AG04450 (cell line): ENCODE measurements at regions not wholly inside any gene's neighbourhood (a gene's known extent, or its start where the extent isn't known, plus 50 kb on each side); places are given as distances from the start of the nearest gene placed in this dataset.
"Not testable (repeated sequence)": the region's sequence is repeated elsewhere in the genome, so short reads cannot be mapped to it uniquely, and the experiment has no call there.

ENCODE experiments used
- CTCF ChIA-PET: fragments of 300-600, 350-600 bp; formaldehyde crosslinking; extraction: SDS; loops from one replicate; lab custom pipeline; 2022; ENCODE audit warnings: antibody characterized with exemption, inconsistent platforms; lab: Charles Lee
- POLR2A ChIA-PET: fragments of 350-600 bp; formaldehyde crosslinking; extraction: SDS; loops from one replicate; lab custom pipeline; 2021; ENCODE audit warnings: antibody characterized with exemption, inconsistent platforms; lab: Yijun Ruan, JAX
- DNase-seq: peaks from one replicate; pipeline ENCODE4 v3.0.0-alpha.2; 2011; ENCODE audit warnings: low read depth, low spot score
- H3K27ac ChIP-seq: one replicate; pipeline ENCODE4 v1.5.1; 2012; ENCODE audit warnings: low read depth, low read length, control low read depth
- H3K27me3 ChIP-seq: one replicate; pipeline ENCODE4 v1.6.0; 2012; ENCODE audit warnings: low read length; ENCODE audit not compliant: control insufficient read depth, insufficient read depth
- H3K4me3 ChIP-seq: 2 replicates; pipeline ENCODE4 v1.5.1; 2011; ENCODE audit warnings: mild to moderate bottlenecking, low read depth, low read length, control low read depth
- H3K9me3 ChIP-seq: 2 replicates; pipeline ENCODE4 v1.5.1; 2012; ENCODE audit warnings: low read length; ENCODE audit not compliant: control insufficient read depth, insufficient read depth
- TF ChIP-seq, protein P1 (sequence below): IDR thresholded peaks from 2 replicates; pipeline ENCODE4 v1.5.1; 2011; ENCODE audit warnings: low read depth, low read length, control low read depth, inconsistent platforms

DNA sequence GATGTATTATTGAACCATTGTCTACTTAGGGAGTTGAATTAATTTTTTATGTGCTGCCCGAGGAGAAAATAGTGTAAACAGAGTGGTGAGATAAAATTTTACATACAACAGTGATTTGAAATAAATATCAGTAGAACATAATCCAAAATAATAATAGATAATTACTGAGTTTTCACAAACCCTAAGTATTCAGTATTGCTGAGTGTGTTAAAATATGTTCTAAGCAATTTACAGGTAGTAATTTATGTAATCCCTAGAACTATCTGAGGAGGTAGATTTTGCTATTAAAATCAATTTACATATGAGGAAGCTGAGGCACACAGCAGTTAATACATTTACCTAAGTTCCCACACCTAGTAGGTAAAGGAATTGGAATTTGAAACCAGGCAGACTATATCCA, 134.7 kb upstream of the FAT1 start:
- CTCF ChIA-PET, result no interaction called here
- POLR2A ChIA-PET, result no interaction called here
- no peaks in the 10 kb centered on the region for H3K27me3 ChIP-seq
- no peak overlapping the region for H3K27ac ChIP-seq
- H3K4me3 ChIP-seq, result no peak overlapping the region
- no peak for DNase-seq
- no peaks in the 10 kb centered on the region for H3K9me3 ChIP-seq
- TF ChIP-seq, protein P1, sequence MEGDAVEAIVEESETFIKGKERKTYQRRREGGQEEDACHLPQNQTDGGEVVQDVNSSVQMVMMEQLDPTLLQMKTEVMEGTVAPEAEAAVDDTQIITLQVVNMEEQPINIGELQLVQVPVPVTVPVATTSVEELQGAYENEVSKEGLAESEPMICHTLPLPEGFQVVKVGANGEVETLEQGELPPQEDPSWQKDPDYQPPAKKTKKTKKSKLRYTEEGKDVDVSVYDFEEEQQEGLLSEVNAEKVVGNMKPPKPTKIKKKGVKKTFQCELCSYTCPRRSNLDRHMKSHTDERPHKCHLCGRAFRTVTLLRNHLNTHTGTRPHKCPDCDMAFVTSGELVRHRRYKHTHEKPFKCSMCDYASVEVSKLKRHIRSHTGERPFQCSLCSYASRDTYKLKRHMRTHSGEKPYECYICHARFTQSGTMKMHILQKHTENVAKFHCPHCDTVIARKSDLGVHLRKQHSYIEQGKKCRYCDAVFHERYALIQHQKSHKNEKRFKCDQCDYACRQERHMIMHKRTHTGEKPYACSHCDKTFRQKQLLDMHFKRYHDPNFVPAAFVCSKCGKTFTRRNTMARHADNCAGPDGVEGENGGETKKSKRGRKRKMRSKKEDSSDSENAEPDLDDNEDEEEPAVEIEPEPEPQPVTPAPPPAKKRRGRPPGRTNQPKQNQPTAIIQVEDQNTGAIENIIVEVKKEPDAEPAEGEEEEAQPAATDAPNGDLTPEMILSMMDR, result no peak

DNA sequence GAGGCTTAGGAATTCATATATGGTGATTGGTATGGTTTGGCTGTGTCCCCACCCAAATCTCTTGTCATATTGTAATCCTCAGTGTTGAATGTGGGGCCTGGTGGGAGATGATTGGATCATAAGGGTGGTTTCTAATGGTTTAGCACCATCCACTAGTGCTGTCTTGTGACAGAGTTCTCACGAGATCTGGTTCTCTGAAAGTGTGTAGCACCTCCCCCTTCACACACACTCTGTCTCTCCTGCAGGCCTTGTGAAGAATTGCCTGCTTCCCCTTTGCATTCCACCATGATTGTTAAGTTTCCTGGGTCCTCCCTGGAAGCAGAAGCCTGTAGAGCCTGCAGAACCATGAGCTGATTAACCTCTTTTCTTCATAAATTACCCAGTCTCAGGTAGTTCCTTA, 135.8 kb upstream of the FAT1 start:
- ChIA-PET POLR2A (no interaction called here), CTCF (no interaction called here)
- Histone ChIP-seq H3K27me3 (no peaks in the 10 kb centered on the region), H3K27ac (no peak overlapping the region), H3K9me3 (no peaks in the 10 kb centered on the region), H3K4me3 (no peak overlapping the region)
- no peak for DNase-seq
- TF ChIP-seq, protein P1, result no peak

DNA sequence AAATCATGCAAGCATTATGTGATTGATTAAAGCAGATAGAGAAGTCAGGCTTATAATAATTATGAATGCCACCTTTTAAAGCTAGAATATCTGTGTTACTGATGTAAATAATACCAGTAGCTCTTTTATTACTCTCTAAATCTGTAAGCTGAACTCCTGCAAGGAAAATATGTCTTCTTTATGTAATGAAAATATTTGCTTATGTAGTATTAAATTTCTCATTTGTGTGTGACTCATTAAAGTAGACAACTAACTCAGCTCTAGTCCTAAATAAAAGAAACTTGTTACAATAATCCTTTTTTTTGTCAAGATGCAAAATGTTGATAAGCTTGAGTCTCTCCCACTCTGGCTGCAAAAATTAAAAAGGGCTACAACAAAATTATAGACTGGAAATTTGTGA, 137.7 kb upstream of the FAT1 start:
- CTCF ChIA-PET, result interaction anchor here (1.0 kb wide), 1 partner anchor 9 kb away, joined by 3 read pairs; no protein-coding TSS in a partner anchor
- Histone ChIP-seq H3K27ac (no peak overlapping the region), H3K4me3 (no peak overlapping the region), H3K9me3 (no peaks in the 10 kb centered on the region), H3K27me3 (no peaks in the 10 kb centered on the region)
- POLR2A ChIA-PET, result no interaction called here
- TF ChIP-seq, protein P1, result no peak
- no peak for DNase-seq

DNA sequence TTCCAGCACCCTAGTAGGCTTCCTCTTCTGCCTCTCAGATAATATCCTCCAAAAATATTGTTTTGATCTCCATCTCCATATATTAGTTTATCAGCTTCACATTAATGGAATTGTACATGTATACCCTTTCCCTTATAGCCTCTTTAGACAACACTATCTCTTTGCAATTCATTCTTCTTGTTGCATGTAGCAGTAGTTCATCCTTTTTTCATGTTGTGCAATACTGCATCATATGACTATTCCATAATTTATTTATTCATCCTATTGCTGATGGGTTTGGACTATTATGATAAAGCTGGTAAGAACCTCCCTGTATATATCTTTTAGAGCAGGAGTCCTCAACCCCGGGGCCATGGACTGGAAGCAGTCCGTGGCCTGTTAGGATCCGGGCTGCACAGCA, 148.2 kb upstream of the FAT1 start:
- CTCF ChIA-PET, result no interaction called here
- no peak overlapping the region for H3K27ac ChIP-seq
- peaks cover 5% of the 10 kb centered on the region for H3K9me3 ChIP-seq
- POLR2A ChIA-PET, result no interaction called here
- H3K27me3 ChIP-seq, result no peaks in the 10 kb centered on the region
- TF ChIP-seq, protein P1, result no peak
- no peak for DNase-seq
- no peak overlapping the region for H3K4me3 ChIP-seq

DNA sequence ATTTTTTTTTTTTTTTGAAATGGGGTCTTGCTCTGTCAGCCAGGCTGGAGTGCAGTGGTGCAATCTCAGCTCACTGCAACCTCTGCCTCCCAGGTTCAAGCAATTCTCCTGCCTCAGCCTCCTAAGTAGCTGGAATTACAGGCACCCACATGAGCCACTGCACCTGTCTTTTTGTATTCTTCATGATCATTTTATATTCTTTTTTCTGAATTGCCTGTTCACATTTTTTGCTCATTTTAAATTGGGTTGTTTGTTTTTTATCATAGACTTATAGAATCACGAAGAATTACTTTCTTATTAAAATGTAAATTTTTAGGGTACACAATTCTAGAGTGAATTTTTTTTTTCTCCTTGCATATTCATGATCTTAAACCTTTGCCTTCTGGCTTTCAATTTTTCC, 149.4 kb upstream of the FAT1 start:
- POLR2A ChIA-PET, H3K9me3 ChIP-seq, H3K27me3 ChIP-seq, H3K4me3 ChIP-seq, H3K27ac ChIP-seq, CTCF ChIA-PET, DNase-seq: not testable (repeated sequence)

DNA sequence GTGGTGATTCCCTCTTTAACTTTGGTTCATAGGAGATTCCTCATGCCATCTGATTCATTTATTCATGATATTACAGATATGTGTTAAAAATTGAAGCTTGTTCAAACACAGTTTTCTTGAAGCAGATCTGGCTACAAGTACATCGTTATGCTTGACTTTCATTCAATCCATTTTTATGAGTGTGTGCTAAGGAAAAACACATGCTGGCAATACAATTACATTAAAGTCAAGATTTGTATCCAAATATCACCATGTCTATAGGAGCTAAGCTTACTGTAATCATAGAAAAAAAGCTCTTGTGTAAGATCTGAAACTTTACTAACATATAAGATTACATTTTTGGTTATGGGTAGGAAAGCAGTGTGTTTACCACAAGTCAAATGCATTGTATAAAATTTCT, 151.8 kb upstream of the FAT1 start:
- Histone ChIP-seq H3K4me3 (no peak overlapping the region), H3K9me3 (peaks cover 5% of the 10 kb centered on the region), H3K27ac (no peak overlapping the region), H3K27me3 (no peaks in the 10 kb centered on the region)
- no peak for DNase-seq
- CTCF ChIA-PET, result no interaction called here
- POLR2A ChIA-PET, result interaction anchor here (0.7 kb wide), 1 partner anchor 603 kb away, joined by 5 read pairs; no protein-coding TSS in a partner anchor
- TF ChIP-seq, protein P1, result no peak
